LNCaP clone FGC (cell line): ENCODE measurements at regions not wholly inside any gene's neighbourhood (a gene's known extent, or its start where the extent isn't known, plus 50 kb on each side); places are given as distances from the start of the nearest gene placed in this dataset.

Source experiments
- DNase-seq: peaks from one replicate; pipeline ENCODE4 v3.0.0-alpha.2; 2011; ENCODE audit warnings: low read depth
- H3K4me3 ChIP-seq: 2 replicates; pipeline ENCODE4 v1.5.1; 2011; ENCODE audit warnings: mild to moderate bottlenecking, low read depth, low read length, control low read depth
- TF ChIP-seq, protein P1 (sequence below): IDR thresholded peaks from 2 replicates; pipeline ENCODE4 v1.5.1; 2012; ENCODE audit warnings: mild to moderate bottlenecking; ENCODE audit not compliant: control insufficient read depth, insufficient read depth; ENCODE audit errors: extremely low read depth

DNA sequence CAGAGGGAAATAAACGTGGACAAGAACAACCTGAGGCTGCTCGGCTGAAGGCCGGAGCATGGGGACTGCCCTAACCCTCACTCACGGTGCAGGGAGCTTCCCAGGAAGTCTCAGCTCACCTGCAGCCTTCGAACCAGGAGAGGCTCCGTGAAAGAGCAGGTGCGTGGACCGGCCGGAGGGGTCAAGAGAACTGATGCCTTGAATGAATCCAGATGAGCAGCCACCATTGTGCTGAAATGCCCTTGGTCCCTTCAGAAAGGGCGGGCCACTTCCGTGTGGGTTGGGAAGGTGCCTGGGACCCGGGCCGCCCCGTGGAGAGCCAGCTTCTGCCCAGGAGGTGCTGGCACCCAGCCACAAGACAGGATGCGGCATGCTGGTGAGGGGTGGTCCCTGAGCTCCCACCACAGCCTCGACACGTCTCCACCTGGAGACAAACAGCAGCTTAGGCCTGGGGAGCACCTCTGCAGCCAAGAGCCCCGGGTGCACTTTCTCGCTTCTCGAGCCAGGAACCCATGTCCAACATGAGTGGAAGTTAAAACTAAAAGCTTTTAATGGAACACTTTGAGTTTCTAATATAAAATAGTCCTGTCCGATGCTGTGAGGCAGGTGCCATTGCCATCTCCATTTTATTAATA is 83.5 kb downstream of the TTLL2 start:
- TF ChIP-seq, protein P1, sequence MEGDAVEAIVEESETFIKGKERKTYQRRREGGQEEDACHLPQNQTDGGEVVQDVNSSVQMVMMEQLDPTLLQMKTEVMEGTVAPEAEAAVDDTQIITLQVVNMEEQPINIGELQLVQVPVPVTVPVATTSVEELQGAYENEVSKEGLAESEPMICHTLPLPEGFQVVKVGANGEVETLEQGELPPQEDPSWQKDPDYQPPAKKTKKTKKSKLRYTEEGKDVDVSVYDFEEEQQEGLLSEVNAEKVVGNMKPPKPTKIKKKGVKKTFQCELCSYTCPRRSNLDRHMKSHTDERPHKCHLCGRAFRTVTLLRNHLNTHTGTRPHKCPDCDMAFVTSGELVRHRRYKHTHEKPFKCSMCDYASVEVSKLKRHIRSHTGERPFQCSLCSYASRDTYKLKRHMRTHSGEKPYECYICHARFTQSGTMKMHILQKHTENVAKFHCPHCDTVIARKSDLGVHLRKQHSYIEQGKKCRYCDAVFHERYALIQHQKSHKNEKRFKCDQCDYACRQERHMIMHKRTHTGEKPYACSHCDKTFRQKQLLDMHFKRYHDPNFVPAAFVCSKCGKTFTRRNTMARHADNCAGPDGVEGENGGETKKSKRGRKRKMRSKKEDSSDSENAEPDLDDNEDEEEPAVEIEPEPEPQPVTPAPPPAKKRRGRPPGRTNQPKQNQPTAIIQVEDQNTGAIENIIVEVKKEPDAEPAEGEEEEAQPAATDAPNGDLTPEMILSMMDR: no peak
- DNase-seq: no peak

DNA sequence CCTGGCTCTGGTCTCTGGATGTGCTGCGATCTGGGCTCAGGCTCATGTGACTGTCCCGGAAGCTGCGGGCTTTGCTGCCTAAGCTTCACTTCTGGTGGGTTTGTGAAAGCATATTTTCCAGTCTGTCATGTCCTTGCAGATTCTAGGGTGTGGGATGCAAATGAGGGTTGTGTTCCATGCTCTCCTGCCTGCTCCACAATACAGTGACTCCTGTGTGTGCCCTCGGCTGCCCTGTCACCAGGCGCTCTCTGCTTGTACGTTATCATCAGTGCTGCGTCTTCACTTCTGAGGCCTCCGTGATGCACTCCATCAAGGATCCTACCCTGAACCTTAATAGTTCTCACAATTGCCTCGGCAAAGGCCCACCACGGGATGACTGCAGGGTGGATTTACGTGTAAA is 84.2 kb downstream of the TTLL2 start:
- no peak for DNase-seq
- TF ChIP-seq, protein P1: no peak
- no peak overlapping the region for H3K4me3 ChIP-seq

More for the DNA sequence above, 83.5 kb downstream of the TTLL2 start:
- H3K4me3 ChIP-seq: no peak overlapping the region

DNA sequence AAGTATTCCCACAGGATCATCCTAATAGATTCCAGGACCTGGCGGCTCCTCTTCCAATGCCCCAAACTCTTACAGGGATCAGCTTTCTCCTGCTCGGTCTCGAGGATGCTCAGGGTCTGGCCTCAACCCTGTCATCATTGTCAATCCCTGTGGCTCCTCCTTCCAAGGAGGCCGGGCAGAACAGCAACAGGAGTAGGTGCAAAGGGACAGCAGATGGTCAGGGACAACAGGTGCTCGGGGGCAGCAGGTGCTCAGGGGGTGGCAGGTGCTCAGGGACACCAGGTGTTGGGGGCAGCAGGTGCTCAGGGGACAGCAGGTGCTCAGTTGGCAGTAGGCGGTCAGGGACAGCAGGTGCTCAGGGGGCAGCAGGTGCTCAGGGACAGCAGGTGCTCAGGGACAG is 84.8 kb downstream of the TTLL2 start:
- DNase-seq: no peak
- no peak overlapping the region for H3K4me3 ChIP-seq
- TF ChIP-seq, protein P1: no peak

DNA sequence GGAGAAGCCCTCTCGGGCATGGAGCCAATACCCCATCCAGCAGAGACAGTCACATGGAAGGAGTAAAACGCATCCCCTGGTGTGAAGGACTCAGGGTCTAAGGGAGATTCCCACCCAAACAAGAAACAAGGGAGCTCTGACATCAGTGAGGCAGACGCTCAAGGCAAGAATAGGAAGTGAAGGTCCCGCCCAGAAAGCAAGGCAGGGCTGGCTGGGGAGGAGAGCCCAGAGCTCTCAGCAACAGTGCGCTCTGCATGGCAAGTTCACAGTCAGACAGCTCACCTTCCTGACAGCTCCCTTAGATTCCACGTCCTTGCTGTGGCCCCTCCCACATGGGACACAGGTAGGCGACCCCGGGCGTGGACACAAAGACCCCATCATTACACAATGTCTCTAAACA is 85.6 kb downstream of the TTLL2 start:
- no peak overlapping the region for H3K4me3 ChIP-seq
- DNase-seq: no peak
- TF ChIP-seq, protein P1: no peak

DNA sequence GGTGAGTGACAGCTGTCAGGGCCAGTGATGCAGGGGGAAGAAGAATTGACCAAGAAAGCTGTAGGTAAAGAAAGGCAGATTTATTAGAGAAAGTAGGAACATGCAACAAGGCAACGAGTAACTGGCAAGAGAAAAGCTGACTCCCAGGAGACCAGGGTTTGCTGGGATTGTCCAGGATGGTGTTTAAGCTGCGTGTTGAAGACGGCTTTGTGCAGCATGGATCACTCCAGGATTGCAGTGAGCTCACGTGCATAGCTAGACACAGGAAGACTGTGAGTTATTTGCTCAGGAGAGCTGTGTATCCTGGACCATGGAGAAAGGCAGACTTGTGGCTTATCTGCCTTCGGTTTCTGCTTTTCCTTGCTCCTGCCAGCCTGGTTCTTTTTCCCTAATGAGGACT is 87.6 kb downstream of the TTLL2 start:
- no peak for DNase-seq
- TF ChIP-seq, protein P1: no peak
- no peak overlapping the region for H3K4me3 ChIP-seq

DNA sequence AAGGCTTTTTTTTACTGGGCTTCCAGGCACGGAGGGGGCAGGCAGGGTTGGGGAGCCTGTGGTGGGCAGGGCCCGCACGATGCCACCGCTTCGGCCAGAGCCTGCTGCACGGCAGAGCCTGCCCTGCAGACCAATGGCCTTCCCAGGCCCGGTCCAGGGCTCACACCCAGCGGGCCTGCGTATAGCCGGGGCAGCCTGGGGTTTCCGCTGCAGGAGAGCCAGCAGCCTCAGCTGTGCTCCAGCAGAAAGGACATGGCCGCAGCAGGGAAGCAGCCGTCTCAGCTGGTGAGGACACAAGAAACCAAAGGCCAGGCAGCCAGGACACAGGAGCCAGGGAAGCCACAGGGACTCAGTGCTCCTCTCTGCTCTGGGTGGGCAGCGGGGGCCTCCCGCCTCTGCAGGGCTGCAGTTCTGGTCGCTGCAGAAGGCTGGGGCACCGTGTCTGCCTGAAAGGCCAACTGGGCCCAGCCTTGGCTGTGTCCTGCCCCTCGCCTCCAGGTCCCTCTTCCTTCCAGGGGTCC is 90.6 kb downstream of the TTLL2 start:
- H3K4me3 ChIP-seq: no peak overlapping the region
- DNase-seq: no peak
- TF ChIP-seq, protein P1: no peak

DNA sequence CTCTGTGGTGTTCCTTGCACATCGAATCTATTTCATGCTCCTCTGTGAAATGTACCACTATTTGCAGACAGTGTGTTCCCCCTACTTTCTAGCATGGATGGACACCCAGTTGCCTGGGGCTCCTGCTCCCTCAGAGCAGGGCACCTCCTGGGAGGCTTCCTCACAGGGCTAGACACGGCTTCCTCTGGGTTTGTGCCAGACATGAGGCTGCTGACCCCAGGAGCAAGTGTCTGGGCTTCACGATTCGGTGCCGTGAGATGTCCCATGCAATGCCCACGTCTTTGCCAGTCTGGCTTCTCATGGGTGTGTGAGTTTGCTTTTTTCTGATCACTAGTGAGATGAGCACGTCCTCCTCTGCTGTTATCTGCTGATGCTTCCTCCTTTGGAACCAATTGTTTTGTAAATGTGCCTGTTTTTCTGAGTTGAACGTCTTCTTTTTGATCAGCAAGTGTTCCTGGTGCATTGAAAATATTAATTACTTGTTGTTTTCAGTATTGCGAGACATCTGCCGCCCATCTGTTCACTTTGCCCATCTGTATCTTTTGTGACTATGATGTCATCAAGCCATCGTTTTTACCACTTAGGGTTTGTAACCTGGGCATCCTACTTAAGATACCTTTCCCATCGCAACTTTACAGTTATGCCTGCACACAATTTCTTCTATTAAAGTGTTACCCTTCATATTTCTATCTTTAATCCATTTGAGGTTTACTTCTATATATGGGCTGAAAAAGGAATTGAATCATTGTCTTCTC is 92.0 kb downstream of the TTLL2 start:
- TF ChIP-seq, protein P1: no peak
- no peak for DNase-seq
- no peak overlapping the region for H3K4me3 ChIP-seq
